IPS-18c (cell line): ENCODE measurements at regions not wholly inside any gene's neighbourhood (a gene's known extent, or its start where the extent isn't known, plus 50 kb on each side); places are given as distances from the start of the nearest gene placed in this dataset.

Source experiments
- H3K4me3 ChIP-seq: 2 replicates; pipeline ENCODE4 v1.7.0; 2013; ENCODE audit warnings: low read depth, mild to moderate bottlenecking, low read length, moderate library complexity; ENCODE audit not compliant: insufficient read depth
- H3K9me3 ChIP-seq: one replicate; pipeline ENCODE4 v1.6.1; 2013; ENCODE audit warnings: mild to moderate bottlenecking, low read length, moderate library complexity; ENCODE audit not compliant: control insufficient read depth, insufficient read depth

DNA sequence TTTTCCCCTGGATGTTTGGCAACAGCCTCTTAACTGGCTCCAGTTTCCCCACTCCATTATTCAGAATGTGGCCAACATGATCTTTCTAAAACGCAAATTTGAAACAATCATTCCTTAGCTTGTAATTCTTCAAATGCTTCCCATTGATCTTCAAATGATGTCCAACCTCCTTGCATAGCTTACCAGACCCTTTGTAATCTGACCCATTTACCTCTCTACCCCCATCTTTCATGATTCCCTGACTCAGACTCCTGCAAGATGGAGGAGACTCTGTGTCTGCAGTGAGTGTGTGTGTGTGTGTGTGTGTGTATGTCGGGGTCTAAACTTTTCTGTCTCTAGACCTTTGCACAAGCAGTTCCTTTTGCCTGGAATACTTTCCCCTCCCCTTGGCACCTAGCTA is 515.7 kb upstream of the PROK2 start:
- Histone ChIP-seq H3K9me3 (no peaks in the 10 kb centered on the region), H3K4me3 (no peak overlapping the region)

DNA sequence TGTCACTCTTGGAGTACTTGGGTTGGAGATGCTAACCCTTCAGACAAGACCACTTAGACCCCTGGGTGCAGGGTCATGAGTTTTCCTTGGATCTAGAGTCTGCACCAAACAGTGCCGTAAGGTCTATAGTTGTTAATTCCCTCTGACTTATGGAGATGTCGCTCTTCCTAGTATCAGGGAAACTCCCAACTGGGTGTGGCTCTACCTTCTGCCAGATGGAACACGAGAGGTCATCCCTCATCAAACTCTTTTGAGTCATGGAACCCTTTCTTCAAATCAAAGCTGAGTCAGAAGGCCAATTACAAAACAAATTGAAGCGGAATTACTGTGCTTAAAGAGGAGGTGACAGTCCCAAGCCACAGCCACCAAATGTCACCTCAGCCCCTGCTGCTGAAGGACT is 514.9 kb upstream of the PROK2 start:
- Histone ChIP-seq H3K9me3 (no peaks in the 10 kb centered on the region), H3K4me3 (no peak overlapping the region)

DNA sequence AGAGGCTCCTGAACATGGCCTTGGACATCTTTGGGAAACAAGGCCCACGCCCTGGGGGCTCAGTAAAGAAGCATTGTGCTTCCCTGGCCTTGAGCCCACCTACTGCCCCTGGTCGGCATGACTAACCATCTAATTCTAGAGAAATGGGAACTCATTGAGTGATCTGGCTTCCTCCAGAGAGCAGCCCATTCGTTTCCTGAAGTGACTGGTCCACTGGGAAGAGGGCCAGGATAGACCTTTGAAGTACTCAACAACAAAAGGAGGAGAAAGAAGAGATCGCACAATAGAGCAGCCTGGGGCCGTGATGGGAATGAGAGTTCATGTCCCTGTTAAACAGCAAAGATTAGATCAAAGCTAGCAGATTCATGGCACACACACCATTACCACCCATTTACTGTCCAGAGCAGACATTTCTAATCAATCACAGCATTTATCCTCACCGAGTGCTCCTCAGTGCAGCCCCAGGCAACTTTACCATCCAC is 514.4 kb upstream of the PROK2 start:
- Histone ChIP-seq H3K4me3 (no peak overlapping the region), H3K9me3 (no peaks in the 10 kb centered on the region)

DNA sequence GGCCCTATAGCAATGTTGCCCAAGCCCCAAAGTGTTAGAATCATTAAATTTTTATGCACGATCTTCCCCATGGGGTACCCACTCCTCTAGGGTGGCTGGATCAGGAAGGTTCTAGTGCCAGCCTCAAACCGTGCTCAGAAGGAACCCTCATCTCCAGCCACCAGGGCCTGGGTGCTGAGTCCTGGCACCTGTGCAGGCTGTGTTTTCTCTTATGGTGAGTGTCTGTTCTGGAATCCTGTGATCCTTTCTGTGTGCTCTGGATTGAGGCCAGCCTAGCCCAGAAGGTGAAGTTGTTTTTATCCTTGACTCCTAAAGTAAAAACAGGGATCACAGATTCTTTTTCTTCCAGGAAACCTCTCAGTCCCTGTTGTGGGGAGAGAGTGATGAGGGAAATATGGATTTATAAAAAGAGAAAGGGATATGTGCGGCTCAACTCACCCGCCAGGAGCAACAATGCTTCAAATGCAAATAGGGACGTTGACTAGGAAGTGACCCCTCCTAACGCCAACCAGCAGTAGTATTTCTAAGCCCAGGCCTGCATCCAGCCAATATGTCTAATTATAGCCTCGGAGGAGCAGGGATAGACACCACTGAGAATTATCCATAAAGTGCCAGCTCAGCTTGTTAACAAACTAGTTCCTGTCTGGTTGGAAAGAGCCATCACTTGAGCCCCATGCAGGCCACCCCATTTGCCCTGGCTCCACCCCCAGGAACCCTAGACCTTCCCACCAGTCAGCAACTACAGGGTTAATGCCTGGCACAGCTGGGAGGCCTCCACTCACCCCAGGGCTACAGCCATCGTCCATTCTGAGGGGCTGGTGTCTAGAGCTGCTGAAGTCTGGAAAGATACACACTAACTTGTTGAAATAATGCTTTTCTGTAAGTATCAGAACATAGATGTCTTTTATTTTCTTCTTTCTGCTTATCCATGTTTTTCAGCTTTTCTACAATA is 513.5 kb upstream of the PROK2 start:
- Histone ChIP-seq H3K4me3 (no peak overlapping the region), H3K9me3 (no peaks in the 10 kb centered on the region)

DNA sequence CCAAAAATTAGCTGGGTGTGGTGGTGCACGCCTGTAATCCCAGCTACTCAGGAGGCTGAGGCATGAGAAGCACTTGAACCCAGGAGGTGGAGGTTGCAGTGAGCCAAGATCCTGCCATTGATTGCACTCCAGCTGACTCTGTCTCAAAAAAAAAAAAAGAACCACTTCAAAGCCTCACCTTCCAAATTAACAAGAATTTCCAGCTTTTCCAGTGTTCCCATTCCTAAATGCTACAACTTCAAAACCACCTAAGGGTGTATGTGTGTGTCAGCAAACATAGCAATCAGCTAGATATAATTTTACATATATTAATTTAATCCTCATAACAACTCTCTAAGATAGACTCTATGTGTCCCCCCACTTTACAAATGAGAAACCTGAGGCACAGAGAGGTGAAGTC is 512.5 kb upstream of the PROK2 start:
- Histone ChIP-seq H3K9me3 (no peaks in the 10 kb centered on the region), H3K4me3 (no peak overlapping the region)

DNA sequence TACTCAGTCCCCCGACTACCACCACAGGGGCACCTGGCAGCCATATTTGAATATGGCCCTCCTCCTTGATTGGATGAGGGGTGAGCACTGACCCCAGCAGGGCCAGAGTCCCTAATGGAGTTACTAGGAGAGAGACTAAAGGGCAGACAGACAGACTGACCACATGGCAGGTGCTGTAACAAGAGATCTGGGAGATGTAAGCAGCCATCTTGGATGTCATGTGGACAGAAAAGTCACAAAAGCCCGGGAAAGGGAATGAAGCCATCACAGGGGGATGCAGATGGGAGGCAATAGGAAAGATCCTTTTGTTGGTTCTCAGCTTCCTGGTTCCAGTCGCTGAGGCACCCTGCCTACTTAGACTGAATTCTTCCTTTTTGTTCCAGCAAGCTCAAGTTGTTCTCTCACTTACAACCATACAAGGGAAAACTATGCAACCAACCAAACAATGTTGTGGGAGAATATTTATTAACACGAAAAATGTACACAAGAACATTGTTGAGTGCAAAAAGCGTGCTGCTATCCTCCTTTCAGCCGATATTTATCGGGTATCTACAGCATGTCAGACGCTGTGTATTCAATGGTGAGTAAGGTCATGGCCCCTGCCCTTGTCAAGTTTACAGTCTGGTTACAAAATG is 511.6 kb upstream of the PROK2 start:
- Histone ChIP-seq H3K9me3 (peaks cover 3% of the 10 kb centered on the region), H3K4me3 (no peak overlapping the region)

DNA sequence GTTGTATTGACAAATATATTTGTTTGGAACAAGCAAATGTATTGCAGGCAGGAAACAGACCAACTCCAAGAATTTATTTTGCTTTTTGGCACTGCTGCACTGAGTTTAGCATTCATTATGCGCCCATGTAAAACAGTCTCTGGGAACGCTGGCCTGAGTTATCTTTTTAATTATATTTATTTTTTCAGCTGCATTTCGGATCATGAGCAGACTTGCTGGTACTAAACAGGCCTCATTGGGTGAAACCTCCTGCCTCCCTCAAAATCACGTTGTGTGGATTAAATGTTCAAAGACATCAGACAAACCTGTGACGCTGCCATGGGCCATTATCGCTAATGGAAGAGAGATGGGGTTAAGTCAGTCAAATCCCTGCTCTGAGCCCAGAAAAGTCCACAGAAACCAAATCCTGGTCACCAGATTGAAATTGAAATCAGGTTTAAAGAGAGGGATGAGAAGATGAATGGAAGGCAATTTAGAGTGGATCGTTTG is 511.1 kb upstream of the PROK2 start:
- no peak overlapping the region for H3K4me3 ChIP-seq
- H3K9me3 ChIP-seq, result peaks cover 3% of the 10 kb centered on the region

DNA sequence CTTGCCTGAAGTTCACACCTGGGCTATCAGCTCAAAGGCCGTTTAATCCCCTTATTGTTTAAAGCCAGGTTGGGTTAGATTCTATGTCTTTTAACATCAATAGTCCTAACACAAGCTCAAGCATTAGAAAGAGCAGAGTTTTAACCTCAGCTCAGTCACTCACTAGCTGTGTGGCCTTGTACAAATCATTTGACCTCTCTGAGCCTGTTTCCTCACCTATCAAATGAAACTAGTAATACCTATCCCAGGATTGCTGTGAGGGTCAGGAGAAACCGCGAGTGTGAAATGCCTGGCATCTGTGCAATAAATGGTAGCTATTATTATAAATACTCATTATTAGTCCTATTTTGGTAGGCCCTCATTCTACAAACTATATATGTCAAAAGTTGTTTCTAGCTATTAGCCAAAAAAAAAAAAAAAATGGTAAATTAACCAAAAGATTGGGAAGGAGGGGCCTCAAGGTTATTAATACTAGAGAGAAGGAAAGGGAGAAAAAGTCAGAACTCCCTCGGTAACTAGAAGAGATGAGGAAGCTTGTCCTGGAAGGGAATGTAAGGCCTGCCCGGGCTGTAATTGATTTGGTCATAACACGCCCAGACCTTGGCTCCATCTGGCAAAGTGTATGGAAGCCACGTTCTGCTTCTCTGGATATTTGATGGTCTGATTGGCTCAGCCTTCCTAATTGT is 510.5 kb upstream of the PROK2 start:
- peaks cover 3% of the 10 kb centered on the region for H3K9me3 ChIP-seq
- no peak overlapping the region for H3K4me3 ChIP-seq

DNA sequence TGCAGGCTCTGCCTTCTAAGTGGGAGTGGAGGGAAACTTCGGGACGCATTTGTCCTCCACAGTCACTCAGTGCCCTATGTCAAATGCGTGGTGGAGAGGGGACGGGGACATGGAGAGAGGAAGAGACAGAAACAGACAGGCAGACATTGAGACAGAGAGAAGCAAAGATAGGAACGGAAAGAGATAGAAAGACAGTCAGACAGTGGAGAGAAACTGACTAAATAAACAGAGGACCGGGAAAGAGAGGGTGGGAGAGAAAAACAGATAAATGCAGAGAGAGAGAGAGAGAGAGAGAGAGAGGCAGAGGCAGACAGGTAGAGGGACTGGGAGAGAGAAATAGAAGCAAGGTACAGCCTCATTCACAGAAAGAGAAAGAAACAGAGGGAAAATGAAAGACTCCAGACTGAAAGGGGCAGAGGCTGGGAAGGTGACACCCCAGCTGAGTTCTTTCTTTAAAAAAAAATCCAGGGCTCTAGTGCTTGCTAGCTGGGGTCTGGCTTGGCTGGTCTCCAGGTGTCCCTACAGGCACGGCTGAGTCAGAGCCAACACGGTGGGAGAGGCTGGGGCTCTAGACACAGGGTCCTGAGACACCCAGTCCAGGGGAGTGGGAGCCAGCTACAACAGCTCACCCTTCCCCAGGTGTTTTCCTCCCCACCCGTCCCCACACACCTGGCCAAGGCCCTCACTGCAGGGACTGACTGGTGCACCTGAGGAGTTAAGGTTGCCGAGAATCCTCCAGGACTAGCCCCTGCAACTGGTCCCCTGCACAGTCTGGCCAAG is 506.1 kb upstream of the PROK2 start:
- H3K4me3 ChIP-seq, result no peak overlapping the region
- H3K9me3 ChIP-seq, result peaks cover 3% of the 10 kb centered on the region

DNA sequence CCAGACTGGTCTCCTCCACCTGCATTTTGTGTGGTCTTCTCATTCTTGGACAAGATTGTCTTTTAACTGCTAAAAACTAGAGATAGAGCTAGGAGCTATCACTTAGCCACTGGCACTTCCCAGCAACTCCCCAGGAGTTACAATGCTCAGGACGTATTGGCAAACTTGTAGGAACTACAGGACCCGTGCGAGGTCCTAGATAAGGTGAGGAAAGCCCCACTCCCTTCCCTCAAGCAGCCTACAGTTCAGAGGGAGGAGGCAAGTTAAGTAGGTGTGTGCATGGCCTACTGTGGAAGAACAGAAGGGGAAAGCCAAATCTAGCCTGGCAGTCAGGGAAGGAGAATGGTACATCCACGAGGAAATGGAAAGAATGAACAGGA is 504.7 kb upstream of the PROK2 start:
- peaks cover 3% of the 10 kb centered on the region for H3K9me3 ChIP-seq
- H3K4me3 ChIP-seq, result no peak overlapping the region

DNA sequence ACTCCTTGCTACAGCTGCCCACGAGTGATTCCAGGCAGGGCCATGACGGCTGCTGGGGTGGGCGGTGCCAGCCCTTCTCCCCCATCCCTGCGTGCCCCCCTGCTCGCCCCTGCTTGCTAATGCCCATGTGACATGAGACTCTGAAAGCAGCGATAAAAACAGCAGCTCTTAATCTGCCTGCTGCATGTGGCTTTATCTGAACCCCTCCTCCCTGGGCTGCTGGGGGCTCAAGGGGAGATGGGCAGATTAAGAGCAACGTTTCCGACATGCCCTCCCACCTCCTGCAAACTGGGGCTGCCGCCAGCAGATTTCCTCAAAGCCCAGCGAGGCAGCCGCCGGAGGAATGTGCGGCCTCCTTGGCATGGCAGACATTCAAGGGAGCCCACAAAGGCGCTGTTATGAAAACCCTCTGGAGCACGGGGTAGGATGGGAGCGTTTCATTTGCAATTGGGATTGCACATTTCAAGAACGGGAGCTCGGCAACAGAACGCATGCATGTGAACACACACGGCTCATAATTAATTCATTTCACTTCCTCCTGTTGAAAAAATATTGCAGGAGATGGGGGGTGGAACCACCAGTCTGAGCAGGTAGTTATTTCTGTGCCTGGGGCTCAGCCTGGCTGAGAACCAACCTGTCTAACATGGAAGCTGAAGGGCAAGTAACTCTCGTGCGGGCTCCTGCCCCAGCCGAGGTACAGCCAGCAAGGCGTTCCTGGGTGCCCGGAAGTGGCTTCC is 504.2 kb upstream of the PROK2 start:
- Histone ChIP-seq H3K9me3 (peaks cover 3% of the 10 kb centered on the region), H3K4me3 (no peak overlapping the region; the same call in 1 of the 2 replicates)

DNA sequence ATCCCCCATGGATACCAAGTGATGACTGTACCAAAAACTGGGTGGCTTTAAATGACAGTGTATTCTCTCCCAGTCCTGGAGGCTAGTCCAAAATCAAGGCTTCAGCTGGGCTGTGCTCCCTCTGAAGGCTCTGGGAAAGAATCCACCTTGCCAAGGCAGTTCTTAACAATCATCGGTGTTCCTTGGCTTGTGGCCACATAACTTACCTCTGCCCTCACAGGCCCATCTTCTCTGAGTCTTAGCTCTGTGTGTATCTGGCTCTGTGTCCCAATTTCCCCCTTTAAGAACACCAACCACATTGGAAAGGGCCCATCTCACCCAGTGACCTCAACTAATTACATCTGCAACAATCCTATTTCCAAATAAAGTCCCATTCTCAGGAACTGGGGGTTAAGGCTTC is 503.0 kb upstream of the PROK2 start:
- peaks cover 3% of the 10 kb centered on the region for H3K9me3 ChIP-seq
- H3K4me3 ChIP-seq, result no peak overlapping the region

DNA sequence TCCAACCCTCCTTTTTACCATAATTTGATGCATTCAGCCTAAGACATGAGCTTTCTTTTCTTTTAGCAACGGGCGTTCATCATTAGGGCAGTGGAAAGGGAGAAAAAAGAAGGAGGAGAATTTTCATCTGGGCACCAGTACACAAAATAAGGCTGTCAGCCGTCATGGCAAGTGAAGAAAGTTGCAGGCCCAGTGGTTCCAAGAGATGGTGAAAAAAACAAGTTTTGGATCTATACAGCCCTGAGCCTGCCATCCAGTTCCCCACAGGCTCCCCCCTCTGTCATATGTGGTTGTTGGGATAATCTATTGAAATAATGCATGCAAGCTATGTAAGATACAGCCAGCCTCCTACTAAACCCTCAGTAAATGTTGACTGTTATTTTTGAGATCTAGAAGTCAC is 500.6 kb upstream of the PROK2 start:
- Histone ChIP-seq H3K4me3 (no peak overlapping the region), H3K9me3 (no peaks in the 10 kb centered on the region)

DNA sequence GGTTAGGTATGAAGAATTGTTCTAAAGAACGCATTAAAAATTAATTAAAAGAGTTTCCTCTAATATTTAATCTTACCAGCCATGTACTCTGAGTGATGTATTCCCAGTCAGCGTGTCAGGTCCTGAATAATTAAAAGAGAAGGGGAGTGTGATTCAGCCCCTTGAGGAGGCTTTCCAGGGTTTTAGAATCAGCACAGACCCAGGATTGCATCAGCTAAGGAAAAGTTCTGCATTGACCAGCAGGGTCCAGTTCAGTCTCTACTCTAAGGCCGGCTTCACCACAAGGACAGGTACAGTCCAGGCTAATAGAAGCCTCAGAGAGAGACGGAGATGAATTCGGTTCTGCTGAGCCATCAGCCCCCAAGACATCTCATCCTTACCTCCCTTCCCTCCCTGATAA is 499.5 kb upstream of the PROK2 start:
- no peak overlapping the region for H3K4me3 ChIP-seq
- no peaks in the 10 kb centered on the region for H3K9me3 ChIP-seq

DNA sequence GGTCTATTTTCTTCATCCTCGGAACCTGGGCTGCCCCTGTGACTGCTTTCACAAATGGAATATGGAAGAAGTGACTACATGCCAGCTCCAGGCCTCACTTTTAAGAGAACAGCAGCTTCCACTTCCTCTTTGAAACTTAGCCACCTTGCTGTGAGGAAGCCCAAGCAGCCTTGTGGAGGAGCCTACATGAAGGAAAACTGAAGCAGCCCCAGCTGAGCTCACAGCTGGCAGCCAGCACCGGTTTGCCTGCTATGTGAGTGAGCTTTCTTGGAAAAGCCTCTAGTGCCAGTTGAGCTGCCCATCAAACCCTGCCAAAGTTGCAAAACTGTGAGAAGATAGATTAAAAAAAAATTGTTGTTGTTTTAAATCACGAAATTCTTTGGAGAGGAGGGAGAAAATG is 498.0 kb upstream of the PROK2 start:
- H3K4me3 ChIP-seq, result no peak overlapping the region
- no peaks in the 10 kb centered on the region for H3K9me3 ChIP-seq

DNA sequence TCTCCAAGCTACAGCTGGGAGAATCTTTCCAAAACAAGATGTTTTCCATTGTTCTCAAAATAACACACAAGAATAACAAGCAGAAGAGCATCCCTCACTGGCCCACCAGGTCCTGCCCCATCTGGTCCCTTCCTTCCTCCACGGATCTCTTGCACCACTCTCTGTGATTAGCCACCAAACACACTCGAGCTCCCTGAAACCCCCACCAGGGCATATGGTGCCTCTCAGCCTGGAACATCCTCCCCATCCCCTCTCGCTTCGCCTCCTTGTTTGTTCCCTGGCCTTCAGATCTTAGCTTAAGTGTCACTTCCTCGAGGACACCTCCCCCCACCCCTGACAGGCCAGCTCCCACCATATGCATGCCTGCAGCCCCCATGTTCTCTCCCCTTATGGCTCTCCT is 496.6 kb upstream of the PROK2 start:
- Histone ChIP-seq H3K9me3 (no peaks in the 10 kb centered on the region), H3K4me3 (no peak overlapping the region)
